Muscle of arm (tissue), 1 donor: ENCODE measurements at regions not wholly inside any gene's neighbourhood (a gene's known extent, or its start where the extent isn't known, plus 50 kb on each side); places are given as distances from the start of the nearest gene placed in this dataset.
A peak's percentile ranks its signal among the peaks of the same experiment; 100 is the strongest.

ENCODE experiments used
- DNase-seq: peaks from one replicate; pipeline ENCODE4 v3.0.0-alpha.2; 2013

DNA sequence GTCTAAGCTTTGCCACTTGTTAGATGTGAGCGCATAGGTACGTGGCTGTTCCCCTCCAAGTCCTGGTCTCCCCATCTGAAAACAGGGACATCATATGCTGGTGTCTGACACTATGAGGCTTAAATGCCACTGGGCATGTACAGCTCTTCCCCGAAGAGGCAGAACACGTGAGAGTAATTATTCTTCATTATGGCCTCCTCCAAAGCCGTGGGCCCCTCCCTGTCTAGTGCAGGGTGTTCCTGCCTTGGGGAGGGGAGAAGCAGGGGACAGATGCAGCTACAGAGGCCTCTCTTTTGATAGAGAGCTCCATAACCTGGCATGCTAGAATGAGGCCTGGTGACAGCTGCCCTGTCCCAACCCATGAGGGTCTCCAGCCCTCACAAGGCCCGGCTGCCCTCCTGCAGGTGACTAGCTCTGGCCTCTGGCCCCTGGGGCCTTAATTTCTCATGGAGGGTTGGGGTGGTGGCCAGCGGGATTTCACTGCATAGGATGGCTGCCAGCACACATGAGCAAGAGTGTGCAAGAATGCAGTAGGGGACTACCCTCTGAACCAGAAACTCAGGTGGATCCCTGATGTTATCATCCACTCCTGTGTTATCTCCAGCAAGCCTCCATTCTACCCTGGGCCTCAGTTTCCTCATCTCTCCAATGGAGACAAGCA, 334.6 kb downstream of the MN1 start:
- DNase-seq: no peak

DNA sequence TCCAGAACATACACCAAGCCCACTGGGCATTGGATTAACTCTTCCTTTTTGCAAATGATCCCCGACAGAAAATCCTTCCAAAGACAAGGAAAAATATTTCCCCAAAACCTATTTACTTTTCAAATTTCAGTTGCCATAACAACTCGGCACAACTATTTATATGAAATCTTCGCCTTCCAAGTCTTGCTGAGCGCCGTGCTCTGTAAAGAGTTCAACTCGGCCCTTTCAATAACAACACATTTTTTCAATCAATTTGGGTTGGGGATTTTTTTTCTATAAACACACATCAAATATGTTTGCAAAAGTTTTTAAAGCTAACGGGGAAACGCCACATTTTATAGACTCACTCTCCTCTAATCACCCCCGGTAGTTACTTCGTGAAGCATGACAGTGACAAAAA, 333.8 kb downstream of the MN1 start:
- DNase-seq: peak; percentile 83

DNA sequence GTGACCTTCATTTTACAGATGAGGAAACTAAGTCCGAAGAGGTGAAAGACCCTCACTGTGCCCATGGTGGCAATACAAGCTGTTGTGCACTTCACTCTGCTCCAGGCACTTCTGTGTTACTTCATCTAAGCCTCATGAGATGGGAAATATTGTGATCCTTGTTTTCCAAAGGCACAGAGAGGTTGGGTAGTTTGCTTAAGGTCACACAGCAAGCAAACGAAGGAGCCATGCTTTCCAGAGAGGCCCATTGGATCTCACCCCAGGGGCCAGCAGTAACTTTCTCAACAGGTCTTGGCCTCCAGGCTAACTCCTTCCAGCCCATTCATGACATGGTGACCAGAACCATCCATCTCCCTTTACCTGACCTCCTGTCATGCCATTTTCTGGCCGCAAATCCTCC, 332.8 kb downstream of the MN1 start:
- no peak for DNase-seq

DNA sequence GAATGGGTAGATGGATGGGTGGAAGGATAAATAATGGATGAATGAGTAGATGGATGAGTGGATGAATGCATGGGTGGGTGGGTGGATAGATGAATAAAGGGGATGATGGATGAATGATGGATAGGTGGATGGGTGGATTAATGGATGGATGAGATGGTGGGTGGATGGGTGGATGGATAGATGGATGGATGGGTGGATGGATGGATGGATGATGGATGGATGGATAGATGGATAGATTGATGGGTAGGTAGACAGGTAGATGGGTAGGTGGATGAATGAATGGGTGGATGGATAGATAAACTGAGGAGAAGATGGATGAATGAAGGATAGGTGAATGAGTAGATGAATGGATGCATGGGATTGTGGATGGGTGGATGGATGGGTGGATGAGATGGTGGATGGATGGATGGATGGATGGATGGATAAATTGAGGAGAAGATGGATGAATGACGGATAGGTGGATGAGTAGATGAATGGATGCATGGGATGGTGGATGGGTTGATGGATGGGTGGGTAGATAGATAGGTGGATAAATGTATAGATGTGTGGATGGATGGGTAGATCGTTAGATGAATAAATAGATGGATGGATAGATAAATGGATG, 331.3 kb downstream of the MN1 start:
- no peak for DNase-seq

DNA sequence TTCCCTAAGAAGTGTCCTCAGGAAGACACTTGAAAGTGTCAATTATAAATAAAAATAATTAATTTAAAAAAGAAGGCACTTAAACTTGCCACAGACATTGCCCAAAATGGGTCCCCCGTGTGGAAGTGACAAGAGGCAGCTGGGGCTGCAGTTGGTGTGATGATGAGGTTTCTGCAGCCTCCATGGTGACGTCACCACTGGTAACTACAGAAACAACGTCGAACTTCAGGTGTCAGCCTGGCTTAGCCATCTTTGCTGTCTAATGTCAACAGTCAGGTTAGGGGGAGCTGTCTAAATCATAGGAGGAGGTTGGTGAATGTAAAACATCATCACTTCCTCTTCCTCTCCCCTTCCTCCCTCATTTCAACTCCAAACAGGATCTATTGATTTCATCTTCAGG, 328.6 kb downstream of the MN1 start:
- DNase-seq: no peak

DNA sequence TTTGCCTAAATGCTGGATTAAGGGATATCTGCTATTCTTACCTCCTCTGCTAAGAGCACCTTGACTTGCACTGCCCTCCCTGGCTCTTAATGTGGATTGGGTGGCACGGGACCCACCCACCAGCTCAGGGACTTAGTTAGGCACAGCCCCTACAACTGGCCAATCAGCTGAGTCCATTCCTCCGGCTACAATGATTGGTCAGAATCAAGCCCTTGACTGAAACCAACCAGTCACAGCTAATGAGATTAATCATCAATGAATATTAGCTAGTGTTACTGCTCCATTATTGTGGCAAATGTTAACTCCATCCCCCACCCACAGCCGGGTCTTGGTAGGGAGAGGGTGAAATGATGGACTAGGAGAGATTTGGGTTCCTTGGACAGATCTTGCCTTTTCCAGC, 328.0 kb downstream of the MN1 start:
- DNase-seq: no peak

DNA sequence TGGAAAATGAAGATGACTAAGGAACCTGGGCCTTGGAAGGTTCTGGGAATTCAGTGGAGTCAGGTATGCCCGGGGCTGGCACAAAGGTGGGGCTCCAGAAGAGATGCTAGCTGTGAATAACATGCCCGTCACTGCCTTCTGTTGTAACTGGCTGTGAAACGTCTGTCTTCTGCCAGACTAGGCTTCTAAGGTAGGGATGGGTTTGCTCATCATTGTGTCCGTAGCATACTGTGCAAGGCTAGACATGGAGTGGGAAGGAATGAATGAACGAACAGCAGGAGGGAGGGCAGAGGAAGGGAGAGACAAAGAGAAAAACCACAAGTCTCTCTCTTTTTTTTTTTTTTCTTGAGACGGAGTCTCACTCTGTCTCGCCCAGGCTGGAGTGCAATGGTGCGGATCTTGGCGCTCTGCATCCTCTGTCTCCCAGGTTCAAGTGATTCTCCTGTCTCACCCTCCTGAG, 327.4 kb downstream of the MN1 start:
- no peak for DNase-seq

DNA sequence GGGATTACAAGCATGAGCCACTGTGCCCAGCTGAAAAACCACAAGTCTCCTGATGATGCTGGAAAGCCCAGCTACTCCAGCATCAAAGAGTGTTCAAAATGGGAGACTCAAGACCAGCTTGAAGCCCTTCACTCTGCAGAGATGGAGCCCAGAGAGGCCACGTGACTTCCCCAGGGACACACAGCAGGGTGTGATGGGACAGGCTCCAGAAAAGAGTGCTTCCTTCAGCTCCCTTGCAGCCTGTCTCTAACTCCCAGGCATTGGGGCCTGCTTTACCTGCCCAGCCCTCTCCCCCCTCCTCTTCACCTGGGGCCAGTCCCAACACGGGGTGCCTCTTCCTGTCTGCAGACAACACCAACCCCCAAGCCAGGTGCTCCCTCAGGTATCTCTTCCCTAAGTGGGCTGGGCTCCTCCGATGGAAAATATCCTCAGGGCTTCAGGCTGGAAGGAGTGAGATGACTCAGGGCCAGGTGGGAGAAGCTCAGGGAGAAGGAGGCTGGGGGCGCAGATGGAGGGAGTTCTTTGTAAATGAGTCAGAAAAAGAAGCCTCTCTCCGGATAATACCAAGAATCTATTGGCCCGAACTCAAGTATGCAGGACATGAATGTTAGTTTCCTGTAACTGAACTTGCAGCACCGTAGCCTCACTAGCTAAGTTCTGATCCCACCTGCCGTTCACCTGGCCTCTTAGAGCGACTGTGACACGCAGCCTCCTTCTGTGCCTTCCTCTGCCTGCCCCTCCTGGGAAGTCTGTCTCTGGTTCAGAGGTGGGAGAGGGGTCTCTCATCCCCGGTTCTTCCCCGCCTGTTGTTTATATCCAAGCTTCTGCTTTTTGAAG, 326.6 kb downstream of the MN1 start:
- DNase-seq: peak; percentile 52

DNA sequence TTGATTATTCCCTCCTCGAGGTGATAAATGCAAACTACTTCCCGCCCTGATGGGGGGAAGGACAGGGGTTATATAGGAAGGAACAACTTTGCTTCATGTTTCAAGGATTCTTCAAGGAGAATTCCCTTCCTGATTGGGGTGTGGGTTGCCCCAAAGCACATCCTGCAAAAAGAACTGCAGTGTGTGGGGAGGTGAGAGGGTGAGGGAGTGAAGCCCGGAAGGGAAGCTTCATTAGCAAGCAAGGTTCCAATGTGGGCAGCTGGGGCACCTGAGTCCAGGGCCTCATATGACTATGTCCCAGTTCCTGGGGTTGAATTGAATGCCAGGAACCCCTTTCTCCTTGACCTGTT, 326.0 kb downstream of the MN1 start:
- no peak for DNase-seq

DNA sequence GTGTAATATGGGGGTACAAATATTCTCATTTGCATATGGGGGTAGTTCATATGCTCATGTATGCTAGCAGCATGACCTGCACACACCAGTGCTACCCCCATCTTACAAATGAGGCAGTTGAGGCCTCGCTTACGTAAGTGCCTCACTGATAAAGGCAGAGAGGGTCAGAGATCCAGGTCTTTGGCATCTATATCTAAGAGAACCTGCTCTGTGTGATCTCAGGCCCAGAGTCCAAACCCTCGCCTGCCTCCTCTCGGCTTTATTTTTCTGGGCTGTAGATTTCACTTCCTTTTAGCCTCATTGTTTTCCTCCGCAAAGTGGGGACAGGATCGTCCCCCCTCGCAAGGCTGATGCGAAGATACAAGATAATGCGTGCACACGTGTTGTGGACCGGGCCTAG, 325.2 kb downstream of the MN1 start:
- DNase-seq: no peak

DNA sequence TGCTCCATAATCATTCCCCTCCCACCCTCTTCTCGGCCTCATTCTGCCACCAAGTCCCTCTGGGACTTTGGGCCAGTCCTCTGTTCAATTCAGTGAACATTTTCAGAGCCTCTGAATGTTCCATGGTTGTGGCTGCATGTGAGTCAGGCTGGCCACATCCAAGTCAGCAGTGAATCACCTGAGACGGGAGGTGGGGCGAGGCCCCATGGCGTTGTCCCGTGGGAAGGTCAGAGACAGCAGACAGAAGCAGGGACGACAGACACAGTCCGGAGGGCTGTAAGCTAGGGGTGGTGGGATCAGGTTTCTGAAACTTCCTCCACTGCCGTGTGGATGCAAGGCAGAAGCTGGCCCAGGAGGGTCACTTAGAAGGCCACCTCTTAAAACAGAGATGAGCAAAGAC, 324.8 kb downstream of the MN1 start:
- DNase-seq: no peak

DNA sequence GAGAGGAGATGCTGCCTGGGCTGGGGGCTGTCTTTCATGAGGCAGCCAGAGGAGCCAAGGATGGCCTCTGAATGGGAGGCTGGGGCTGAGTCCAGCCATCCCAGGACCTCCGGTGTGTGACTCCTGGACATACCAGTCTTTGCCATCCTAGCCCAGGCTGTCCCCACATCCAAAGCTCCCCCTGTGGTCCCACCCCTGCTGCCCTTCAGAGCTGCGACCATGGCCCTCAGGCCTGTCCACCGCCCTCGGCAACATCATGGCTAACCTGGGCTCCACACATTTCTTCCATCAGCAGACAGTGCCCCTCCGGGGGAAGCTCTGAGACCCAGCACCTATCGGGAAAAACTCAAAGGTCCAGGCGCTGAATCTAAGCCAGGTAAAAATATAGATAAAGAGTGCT, 324.4 kb downstream of the MN1 start:
- DNase-seq: no peak

DNA sequence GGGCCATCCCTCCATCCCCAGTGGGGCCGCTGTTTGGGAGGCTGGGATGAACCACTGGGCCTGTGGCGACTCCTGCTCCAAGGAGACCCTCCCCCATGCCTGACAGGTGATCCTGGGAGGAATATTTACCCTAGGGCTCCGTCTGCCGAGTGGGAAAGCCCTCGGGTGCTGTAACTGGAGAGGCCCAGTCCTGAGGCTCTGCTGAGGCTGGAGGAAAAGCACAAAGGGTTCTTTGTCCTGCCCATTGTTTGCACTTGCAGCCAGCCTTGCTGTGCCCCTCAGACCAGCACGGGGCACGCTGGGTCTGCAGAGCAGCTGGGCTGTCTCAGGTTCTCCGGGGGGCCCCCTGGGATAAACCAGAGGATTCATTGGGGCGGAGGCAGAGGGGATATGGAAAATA, 321.1 kb downstream of the MN1 start:
- no peak for DNase-seq

DNA sequence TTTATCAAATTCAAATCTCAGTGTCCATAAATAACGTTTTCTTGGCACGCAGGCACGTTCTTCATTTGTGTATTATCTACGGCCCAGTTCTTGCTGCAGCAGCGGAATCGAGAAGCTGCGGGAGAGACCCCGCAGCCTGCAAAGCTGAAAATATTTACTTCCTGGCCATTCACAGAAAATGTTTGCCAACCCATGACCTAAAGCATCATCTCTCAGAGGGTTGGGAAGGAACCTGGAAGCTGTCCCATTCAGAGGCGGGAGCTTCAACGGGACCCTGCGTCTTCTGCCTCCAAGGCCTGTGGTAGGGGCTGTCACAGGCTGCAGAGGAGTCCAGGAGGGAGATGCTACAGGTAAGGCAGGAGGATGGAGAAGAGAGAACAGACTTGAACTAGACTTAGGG, 319.2 kb downstream of the MN1 start:
- DNase-seq: no peak

DNA sequence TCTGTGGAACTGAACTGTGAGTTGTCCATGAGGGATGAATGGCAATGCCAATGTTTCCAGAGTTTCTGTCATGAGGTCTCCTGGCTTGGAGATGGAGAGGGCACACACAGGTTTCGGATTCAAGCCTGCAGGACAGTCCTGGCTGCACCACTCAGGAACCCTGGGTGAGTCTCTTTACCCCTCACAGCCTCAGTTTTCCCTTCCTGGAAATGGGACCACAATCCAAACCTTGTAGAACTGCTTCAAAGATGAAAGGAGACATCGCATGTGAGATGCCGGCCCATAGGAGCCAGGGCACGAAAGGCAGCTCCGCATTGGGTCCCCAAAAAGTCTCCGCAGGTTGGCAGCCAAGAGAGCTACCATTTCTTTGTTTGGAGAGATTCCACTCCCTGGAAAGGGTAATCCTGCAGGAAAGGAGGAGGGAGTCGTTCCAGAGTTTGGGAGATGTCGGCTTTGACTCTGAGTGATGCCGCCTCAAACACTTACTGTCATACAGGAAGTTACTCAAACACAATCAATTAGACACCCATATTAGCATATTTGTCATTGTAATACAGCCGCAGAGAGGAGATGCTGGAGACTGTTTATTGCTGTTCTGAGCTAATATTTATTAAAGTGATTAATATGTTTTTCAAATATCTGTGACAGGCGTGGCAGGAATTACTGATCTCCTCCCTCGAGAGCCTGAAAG, 318.3 kb downstream of the MN1 start:
- no peak for DNase-seq

DNA sequence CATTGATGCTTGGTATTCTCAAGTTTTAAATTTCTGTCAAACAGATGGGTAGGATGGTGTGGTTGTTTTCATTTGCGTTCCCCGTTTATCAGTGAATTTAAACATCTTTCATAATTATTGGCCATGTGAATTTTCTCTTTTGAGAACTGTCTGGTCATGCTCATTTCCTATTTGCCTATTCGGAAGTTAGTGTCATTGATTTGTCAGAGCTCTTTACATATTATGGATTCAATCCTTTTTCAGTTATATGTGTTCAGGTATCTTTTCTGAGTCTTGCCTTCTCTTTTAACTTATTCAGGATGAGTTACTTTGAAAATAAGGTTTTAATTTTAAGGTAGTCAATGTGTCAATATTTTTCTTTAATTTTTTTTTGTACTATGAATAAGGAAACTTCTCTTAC, 315.7 kb downstream of the MN1 start:
- DNase-seq: no peak

DNA sequence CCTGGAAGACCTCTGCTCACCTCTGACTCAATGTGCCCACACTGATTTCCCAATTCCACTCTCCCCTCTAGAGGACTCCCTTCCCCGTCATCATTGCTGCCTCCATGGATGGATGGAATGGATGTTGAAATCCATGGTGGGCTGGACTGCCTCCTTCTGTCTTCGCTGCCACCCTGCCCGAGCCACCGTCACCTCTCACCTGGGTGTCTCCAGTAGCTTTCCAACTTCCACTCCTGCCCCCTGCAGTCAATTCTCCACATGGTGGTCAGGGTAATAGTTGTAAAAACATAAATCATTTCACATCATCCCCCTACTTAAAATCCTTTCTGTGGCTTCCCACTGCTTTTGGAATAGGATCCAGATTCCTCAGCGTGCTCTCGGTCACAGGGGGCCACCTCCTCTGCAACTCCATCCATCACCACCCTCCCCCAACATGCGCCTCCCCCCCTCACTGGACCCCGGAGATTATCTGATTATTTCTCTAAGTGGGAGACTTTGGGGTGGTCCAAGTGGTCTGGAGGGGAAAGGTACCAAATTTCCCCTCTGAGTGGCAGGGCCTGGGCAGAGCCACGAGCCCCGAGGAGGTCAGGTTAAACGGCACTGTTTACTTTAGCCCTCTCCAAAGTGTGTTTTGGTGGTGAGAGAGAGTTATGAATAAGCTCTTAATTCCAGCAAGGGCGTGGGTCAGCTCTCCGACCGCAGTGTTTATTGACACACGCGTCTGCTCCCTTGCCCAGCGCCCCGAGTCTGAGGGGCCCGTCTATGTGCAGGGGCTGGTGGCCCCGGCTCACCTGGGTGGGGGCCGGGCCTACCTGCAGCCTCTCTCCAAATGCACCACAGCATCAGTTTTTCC, 313.7 kb downstream of the MN1 start:
- DNase-seq: no peak

DNA sequence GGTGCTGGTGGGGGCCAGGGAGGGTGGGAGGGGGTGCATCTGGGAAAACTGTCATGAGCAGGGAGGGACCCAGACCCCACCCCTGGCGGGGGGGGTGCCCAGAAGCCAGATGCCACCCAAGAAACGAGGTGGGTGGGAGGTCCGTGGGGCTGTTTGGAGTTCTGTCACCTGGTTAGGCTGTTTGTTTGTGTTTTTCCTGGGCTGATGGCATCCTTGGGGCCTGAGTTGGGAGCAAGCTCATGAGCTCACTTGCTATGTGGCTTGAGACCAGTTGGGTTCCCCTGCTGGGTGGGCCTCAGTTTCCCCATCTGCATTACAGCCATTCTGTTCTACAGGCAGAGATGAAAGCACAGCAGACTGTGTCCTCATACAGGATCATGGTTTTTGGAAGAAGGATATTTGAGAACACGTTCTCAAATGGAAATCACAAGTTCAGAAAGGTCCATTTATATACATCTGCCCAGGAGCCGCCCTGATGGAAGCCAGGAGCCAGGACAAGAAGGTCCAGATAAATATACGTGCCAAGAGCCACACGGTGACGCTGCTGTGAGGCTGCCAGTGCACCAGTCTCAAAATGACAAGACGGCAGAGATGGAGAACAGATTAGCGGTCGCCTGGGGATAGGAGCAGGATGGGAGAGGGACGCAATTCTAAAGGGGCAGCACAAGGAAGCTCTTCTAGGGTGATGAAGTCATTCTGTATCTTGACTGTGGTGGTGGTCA, 312.9 kb downstream of the MN1 start:
- no peak for DNase-seq

DNA sequence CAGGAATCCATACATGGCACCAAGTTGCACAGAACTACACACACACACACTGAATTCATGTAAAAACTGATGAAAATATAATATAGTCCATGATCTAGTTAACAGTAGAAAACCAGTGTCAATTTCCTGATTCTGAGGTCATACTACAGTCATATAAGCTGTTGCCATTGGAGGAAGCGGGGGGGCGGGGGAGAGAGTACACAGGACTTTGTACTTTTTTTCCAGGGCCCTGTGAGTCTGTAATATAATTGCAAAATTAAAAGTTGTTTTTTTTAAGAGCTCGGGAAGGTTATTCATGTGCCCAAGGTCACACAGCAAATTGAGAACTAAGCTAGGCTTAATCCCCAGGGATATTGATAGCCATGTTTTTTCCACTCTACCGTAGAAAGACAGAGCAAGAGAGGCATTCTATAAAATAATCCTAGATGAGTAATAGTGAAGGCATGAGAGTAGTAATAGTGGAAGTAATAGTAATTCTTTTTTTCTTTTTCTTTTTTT, 312.3 kb downstream of the MN1 start:
- DNase-seq: no peak

DNA sequence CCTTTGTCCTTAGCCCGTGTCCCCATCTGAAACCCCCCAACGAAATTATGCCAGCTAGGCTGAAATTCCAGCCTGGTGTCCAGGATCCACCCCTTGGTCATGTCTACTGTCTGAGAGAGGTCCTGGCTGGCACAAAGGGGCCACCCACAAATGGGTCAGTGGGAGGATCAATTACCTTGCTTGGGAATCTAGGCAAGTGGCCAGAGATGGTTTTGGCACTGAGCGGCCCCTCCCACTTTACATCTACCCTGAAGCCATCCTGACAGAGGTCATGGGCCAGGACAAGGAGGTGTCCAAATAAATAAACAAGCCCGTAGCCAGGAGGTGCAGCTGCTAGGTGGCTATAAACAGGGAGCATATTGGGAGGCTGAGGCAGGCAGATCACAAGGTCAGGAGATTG, 311.5 kb downstream of the MN1 start:
- DNase-seq: no peak

DNA sequence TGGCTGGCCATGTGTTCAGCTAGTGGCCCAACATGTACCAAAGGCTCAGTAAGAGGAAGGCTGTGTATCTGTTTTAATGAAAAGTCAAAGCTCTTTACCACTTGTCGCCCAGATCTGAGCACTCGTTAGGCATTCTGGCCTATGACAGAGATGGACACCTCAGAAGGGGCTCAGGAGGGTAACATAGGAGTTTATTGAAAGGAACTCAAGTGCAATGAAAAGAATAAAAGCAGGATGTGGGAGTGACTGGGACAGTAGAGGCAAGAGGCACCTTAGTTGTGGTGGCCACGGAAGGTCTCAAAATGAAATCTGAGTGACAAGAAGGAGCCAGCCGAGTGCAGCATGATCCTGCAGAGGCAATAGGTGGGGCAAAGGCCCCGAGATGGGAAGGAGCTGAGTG, 309.7 kb downstream of the MN1 start:
- DNase-seq: no peak
